ENCODE measurements at regions not wholly inside any gene's neighbourhood (a gene's known extent, or its start where the extent isn't known, plus 50 kb on each side); places are given as distances from the start of the nearest gene placed in this dataset.

DNA sequence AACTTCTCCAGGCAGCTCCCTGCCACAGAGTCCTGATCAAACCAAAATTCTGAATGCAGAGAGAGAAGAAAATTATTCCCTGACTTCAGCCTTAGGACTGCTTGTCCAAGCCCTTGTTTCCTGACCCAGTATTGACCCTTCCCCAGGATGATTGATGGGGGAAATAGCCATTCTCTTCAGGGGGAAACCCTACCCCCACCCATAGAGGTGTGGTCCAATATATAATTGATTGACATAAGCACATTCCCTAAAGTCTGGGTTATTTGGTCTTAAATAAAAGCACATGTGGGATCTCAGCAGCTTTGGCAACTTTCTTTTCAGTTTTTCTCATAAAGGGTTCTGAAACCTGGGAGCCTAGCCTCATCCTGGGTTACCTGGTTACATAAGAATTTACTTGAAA is 201.2 kb upstream of the DDHD1 start:
- TF ChIP-seq, protein P1, sequence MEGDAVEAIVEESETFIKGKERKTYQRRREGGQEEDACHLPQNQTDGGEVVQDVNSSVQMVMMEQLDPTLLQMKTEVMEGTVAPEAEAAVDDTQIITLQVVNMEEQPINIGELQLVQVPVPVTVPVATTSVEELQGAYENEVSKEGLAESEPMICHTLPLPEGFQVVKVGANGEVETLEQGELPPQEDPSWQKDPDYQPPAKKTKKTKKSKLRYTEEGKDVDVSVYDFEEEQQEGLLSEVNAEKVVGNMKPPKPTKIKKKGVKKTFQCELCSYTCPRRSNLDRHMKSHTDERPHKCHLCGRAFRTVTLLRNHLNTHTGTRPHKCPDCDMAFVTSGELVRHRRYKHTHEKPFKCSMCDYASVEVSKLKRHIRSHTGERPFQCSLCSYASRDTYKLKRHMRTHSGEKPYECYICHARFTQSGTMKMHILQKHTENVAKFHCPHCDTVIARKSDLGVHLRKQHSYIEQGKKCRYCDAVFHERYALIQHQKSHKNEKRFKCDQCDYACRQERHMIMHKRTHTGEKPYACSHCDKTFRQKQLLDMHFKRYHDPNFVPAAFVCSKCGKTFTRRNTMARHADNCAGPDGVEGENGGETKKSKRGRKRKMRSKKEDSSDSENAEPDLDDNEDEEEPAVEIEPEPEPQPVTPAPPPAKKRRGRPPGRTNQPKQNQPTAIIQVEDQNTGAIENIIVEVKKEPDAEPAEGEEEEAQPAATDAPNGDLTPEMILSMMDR (IDR thresholded peaks at IDR 0.05; ENCODE audit: low read depth, low read length, poor library complexity, severe bottlenecking) = no peak
- TF ChIP-seq EZH2phosphoT487 (IDR thresholded peaks at IDR 0.05; ENCODE audit: borderline replicate concordance, low read length) = no peak

Data from DOHH2 (cell line).